ENCODE measurements at regions not wholly inside any gene's neighbourhood (a gene's known extent, or its start where the extent isn't known, plus 50 kb on each side); places are given as distances from the start of the nearest gene placed in this dataset.
A peak's percentile ranks its signal among the peaks of the same experiment; 100 is the strongest.
"Not testable (repeated sequence)": the region's sequence is repeated elsewhere in the genome, so short reads cannot be mapped to it uniquely, and the experiment has no call there.

DNA sequence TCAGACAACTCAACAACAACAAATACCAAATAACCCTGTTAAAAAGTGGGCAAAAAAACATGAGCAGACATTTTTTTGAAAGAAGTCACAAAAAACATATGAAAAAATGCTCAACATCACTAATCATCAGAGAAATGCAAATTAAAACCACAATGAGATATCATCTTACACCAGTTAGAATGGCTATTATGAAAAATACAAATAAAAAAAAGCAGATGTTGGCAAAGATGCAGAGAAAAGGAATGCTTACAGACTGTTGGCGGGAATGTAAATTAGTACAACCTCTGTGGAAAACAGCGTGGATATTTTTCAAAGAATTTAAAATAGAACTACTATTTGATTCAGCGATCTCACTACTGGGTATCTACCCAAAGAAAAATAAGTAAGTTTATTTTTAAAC, 114.0 kb downstream of the SLC38A4 start:
- DNase-seq = no peak

GRCh38 chr12:46710125-46710743, 115.6 kb downstream of the SLC38A4 start:
- no peak for DNase-seq

DNA sequence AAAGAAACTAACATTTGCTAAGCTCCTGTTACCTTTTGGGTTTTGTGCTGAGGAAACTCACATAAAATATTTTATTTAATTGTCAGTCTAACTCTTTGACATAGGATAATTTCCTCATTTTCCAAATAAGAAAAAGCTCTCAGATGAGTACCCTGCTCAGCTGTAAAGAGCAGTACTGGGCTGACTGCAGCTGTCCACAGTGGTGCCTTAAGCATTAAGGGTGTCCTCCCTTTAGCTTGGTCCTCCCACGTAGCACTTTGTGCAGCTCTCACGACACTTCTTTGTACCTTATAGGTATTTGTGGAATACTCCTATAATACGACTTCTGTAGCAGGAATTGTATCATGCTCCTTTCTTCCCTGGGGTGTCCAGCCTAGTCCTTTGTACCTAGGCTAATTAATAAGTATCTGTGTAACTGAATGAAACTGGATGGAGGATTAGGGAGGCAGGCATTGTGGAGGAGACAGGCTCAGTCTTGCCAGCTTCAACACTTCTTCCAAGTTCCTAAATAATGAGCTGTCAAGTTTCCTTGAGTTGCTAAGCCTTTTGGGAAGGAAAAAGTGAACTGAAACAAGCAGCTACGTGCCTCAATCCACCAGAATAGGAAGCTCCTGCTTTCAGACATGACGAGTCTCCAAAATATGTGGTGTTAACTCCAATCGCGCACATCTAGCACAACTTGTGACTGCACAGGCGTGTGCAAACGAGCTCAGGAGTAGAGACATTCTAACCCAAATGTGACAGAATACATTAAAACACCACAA, 123.0 kb downstream of the SLC38A4 start:
- DNase-seq = no peak

DNA sequence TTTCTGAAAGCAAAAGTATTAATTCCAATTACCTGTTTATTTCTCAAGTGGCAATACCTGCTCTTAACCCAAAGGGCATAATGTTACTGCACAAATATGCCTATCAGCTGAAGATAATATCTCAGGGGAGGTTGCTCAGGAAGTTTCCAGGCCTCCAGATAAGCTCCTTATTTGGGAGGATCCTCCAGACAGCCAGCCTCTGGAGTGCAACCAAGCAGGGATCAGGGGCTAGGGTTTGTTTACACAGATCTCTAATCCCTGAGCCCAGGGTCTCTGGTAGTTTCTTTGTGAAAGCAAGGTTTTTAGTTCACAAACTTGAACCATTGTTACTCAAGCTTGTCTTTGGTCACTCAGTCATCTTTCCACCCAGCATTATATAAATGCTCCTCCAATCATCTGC, 124.4 kb downstream of the SLC38A4 start:
- no peak for DNase-seq

GRCh38 chr12:46699986-46700385, 125.8 kb downstream of the SLC38A4 start:
- no peak for DNase-seq

- DNase-seq = no peak
Measured at GRCh38 chr12:46698003-46698402, 127.8 kb downstream of the SLC38A4 start.

DNA sequence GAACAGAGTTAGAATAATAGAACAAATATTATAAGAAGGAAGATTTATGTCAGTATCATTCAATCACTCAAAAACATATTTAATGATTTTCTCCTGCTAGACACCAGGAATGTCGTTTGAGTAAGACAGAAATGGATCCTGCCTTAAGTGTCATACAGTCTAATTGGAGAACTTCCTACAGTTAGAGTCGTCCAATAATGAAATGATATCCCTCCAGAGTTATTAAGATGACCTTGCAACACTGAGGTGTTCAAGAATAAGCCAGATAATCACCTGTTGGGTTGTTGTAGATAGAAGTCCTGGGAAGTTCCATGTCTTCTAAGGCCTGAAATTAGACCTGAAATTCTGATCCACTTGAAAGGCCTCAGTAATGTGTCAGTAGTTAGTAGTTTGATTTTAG, 132.3 kb downstream of the SLC38A4 start:
- no peak for DNase-seq

DNA sequence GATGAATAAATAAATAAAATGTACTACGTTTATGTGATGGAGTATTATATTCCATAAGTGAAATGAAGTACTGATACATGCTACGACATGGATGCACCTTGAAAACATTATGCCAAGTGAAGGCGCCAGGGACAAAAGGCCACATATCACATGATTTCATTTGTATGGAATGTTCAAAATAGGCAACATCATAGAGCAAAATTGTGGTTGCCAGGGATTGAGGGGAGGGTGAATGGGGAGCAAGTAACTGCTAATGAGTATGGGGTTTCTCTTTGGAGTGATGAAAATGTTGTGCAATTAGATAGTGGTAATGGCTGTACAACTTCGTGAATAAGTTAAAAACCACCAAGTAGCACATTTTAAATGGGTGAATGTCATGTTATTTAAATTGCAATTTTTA, 132.8 kb downstream of the SLC38A4 start:
- DNase-seq = no peak

DNA sequence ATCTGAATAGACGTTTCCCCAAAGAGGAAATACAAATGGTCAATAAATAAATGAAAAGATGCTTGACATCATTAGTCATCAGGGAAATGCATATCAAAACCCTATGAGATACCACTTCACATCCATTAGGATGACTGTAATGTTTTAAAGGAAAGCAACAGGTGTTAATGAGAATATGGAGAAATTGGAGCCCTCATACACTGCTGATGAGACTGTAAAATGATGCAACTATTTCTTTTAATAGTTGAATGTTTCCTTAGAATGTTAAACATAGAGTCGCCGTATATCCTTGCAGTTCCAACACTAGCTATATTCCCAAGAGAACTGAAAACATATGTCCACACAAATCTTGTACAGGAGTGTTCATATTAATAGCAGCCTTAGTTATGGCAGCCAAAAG, 133.2 kb downstream of the SLC38A4 start:
- DNase-seq = no peak

DNA sequence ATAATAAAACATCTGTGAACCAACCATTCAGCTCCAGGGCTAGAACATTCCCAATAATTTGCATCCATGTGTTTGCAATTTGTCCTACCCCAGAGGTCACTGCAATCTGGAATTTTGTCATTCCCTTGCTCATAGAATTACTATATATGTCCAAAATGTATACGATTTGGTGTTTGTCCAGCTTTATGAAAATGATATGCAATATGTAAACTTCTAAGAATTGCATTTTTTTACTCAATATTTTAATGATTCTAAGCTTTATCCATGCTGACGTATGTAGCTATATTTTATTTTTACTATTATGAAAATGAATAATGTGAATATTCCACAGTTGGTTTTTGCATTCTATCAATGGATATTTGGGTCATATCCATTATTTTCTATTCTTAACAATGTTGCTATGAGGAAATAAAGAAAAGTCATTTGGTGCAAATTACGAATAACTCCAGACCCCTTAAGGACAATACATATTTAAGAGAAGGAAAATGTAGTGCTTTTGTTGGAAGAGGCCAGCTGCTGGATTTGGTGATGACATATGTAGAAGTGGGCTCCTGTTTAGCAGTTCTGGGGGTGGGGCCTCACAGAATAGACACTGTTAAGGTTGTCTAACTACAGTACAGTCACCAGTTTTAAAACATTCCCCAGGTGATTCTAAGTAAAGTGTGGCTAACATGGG, 139.4 kb downstream of the SLC38A4 start:
- DNase-seq = no peak

- DNase-seq = not testable (repeated sequence)
Measured at GRCh38 chr12:46684243-46684642, 141.6 kb downstream of the SLC38A4 start.

DNA sequence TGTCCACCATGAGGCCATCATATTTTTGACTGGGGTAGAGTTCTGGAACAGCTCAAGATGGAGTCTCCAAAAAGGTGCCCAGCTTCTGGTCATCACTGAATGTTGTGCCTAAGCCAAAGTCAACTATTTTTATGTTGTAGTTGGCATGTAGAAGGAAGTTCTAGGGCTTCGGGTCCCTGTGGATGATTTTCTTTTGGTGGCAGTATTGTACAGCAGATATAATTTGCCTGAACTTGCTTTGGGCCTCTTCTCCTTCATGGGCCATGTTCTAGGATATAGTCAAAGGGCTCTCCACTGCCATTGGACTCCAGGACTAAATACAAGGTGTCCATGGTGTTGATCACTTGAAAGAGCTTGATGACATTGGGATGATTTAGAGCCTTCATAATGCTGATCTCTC, 143.6 kb downstream of the SLC38A4 start:
- DNase-seq = no peak

GRCh38 chr12:46680506-46680905, 145.3 kb downstream of the SLC38A4 start:
- no peak for DNase-seq

GRCh38 chr12:46679754-46680153, 146.0 kb downstream of the SLC38A4 start:
- no peak for DNase-seq

DNA sequence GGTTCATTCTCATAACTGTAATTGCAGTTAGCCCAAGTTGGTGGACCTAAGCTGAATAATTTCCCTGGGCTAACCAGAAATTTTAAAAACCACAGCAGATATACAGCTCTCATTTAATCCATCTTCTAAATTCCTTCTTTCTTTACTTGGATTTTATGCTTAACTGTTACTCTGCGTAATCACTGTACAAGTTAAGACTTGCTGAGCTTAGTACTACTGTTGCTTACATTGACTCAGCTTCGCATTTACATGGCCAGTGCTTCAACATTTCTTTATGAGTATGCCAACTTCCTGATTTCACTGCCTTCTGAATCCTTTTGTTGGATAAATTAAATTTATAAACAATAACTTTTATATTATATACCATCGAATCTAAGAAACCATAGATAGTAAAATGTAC, 147.4 kb downstream of the SLC38A4 start:
- DNase-seq = no peak

GRCh38 chr12:46677749-46678148, 148.0 kb downstream of the SLC38A4 start:
- peak; percentile 25 for DNase-seq

GRCh38 chr12:46676797-46677520, 148.8 kb downstream of the SLC38A4 start:
- no peak for DNase-seq

GRCh38 chr12:46676396-46676795, 149.4 kb downstream of the SLC38A4 start:
- DNase-seq = no peak

DNA sequence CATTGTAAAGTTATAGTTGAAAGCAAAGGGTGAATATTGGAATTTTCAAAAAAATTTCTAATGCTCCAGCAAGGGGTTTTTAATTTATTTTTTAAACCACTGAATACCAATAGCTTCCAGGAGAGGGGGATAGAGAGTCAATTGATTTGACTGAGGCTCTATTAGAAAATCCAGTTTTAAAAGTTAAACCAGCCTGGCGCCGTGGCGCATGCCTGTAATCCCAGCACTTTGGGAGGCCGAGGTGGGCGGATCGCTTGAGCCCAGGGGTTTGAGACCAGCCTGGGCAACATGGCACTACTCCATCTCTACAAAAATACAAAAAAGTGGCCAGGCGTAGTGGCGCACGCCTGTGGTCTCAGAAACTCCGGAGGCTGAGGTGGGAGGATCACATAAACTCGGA, 150.1 kb downstream of the SLC38A4 start:
- DNase-seq = peak; percentile 6

DNA sequence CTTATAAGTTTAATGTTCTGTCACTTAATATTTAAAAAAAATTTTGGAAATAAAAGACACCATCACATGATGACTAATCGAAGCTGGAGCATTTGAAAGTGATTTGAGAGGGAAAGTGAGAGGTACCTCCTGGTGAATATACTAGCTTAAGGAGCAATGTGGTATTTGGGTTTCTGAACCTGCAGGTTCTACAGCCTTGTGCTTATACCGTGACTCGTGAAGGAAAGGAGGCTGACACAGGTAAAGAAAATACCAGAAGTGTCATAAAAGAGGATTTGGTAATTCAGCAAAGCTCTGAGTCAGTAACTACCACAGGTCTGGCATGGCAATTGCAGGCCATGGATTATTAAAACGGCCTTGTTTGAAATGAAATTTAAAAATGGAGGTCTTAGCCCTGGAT, 151.0 kb downstream of the SLC38A4 start:
- DNase-seq = no peak

GRCh38 chr12:46674129-46674528, 151.7 kb downstream of the SLC38A4 start:
- no peak for DNase-seq

- no peak for DNase-seq
Measured at GRCh38 chr12:46671102-46671501, 154.7 kb downstream of the SLC38A4 start.

- DNase-seq = no peak
Measured at GRCh38 chr12:46670636-46671035, 155.2 kb downstream of the SLC38A4 start.

GRCh38 chr12:46669720-46670119, 156.1 kb downstream of the SLC38A4 start:
- DNase-seq = no peak

Data from NCI-H774 (cell line).